GM12865 (cell line): ENCODE measurements at regions not wholly inside any gene's neighbourhood (a gene's known extent, or its start where the extent isn't known, plus 50 kb on each side); places are given as distances from the start of the nearest gene placed in this dataset.

Source experiments
- DNase-seq: peaks from one replicate; pipeline ENCODE4 v3.0.0; 2010; ENCODE audit warnings: low read depth
- H3K4me3 ChIP-seq: 2 replicates; pipeline ENCODE4 v1.5.1; 2011; ENCODE audit warnings: mild to moderate bottlenecking, low read depth, low read length, control low read depth
- CTCF ChIP-seq: IDR thresholded peaks from 2 replicates; pipeline ENCODE4 v1.5.1; 2011; ENCODE audit warnings: low read length, control low read depth, low read depth, inconsistent platforms; ENCODE audit not compliant: insufficient read depth; ENCODE audit errors: missing control alignments

- TF ChIP-seq CTCF: no peak
- no peak for DNase-seq
- H3K4me3 ChIP-seq: no peak overlapping the region
Measured at GRCh38 chr10:37675449-37675848, 182.0 kb downstream of the ZNF248 start.

GRCh38 chr10:37671802-37672201 is 185.6 kb downstream of the ZNF248 start:
- no peak for TF ChIP-seq CTCF
- no peak overlapping the region for H3K4me3 ChIP-seq
- no peak for DNase-seq

GRCh38 chr10:37667736-37668135 is 189.7 kb downstream of the ZNF248 start:
- no peak overlapping the region for H3K4me3 ChIP-seq
- no peak for TF ChIP-seq CTCF
- no peak for DNase-seq

- no peak overlapping the region for H3K4me3 ChIP-seq
- DNase-seq: no peak
- TF ChIP-seq CTCF: no peak
Measured at GRCh38 chr10:37654466-37654865, 202.9 kb downstream of the ZNF248 start.

GRCh38 chr10:37643187-37643586 is 214.2 kb downstream of the ZNF248 start:
- DNase-seq: no peak
- no peak overlapping the region for H3K4me3 ChIP-seq
- TF ChIP-seq CTCF: no peak

- TF ChIP-seq CTCF: no peak
- no peak for DNase-seq
- no peak overlapping the region for H3K4me3 ChIP-seq
Measured at GRCh38 chr10:37640301-37640700, 217.1 kb downstream of the ZNF248 start.

- no peak overlapping the region for H3K4me3 ChIP-seq
- no peak for DNase-seq
- no peak for TF ChIP-seq CTCF
Measured at GRCh38 chr10:37639200-37639599, 218.2 kb downstream of the ZNF248 start.
